ENCODE measurements at regions not wholly inside any gene's neighbourhood (a gene's known extent, or its start where the extent isn't known, plus 50 kb on each side); places are given as distances from the start of the nearest gene placed in this dataset.
"Not testable (repeated sequence)": the region's sequence is repeated elsewhere in the genome, so short reads cannot be mapped to it uniquely, and the experiment has no call there.

GRCh38 chr18:1746131-1746530 is 825.2 kb downstream of the METTL4 start:
- no peak for DNase-seq

- no peak for DNase-seq
Observed at GRCh38 chr18:1751249-1751648, 820.1 kb downstream of the METTL4 start.

- no peak for DNase-seq
Observed at GRCh38 chr18:1760901-1761300, 810.4 kb downstream of the METTL4 start.

- no peak for DNase-seq
Observed at GRCh38 chr18:1774261-1774660, 797.0 kb downstream of the METTL4 start.

GRCh38 chr18:1777843-1778242 is 793.5 kb downstream of the METTL4 start:
- no peak for DNase-seq

- no peak for DNase-seq
Observed at GRCh38 chr18:1778496-1779178, 792.7 kb downstream of the METTL4 start.

GRCh38 chr18:1779587-1779986 is 791.7 kb downstream of the METTL4 start:
- no peak for DNase-seq

- no peak for DNase-seq
Observed at GRCh38 chr18:1784113-1784512, 787.2 kb downstream of the METTL4 start.

GRCh38 chr18:1785980-1786379 is 785.3 kb downstream of the METTL4 start:
- DNase-seq: not testable (repeated sequence)

- no peak for DNase-seq
Observed at GRCh38 chr18:1796636-1797035, 774.7 kb downstream of the METTL4 start.

- no peak for DNase-seq
Observed at GRCh38 chr18:1797235-1797634, 774.1 kb downstream of the METTL4 start.

GRCh38 chr18:1805521-1805920 is 765.8 kb downstream of the METTL4 start:
- no peak for DNase-seq

- DNase-seq: no peak
Observed at GRCh38 chr18:1806884-1807615, 764.3 kb downstream of the METTL4 start.

GRCh38 chr18:1811282-1811681 is 760.0 kb downstream of the METTL4 start:
- DNase-seq: no peak

GRCh38 chr18:1825296-1825695 is 746.0 kb downstream of the METTL4 start:
- no peak for DNase-seq

- no peak for DNase-seq
Observed at GRCh38 chr18:1840878-1841277, 730.4 kb downstream of the METTL4 start.

- no peak for DNase-seq
Observed at GRCh38 chr18:1846640-1847039, 724.7 kb downstream of the METTL4 start.

- no peak for DNase-seq
Observed at GRCh38 chr18:1848716-1849115, 722.6 kb downstream of the METTL4 start.

GRCh38 chr18:1849386-1849785 is 721.9 kb downstream of the METTL4 start:
- no peak for DNase-seq

- DNase-seq: not testable (repeated sequence)
Observed at GRCh38 chr18:1857281-1857680, 714.0 kb downstream of the METTL4 start.

GRCh38 chr18:1861473-1861872 is 709.8 kb downstream of the METTL4 start:
- DNase-seq: no peak

- no peak for DNase-seq
Observed at GRCh38 chr18:1865869-1866268, 705.4 kb downstream of the METTL4 start.

GRCh38 chr18:1872274-1872673 is 699.0 kb downstream of the METTL4 start:
- no peak for DNase-seq

GRCh38 chr18:1875219-1875618 is 696.1 kb downstream of the METTL4 start:
- DNase-seq: no peak

- no peak for DNase-seq
Observed at GRCh38 chr18:1884623-1885022, 686.7 kb downstream of the METTL4 start.

Data from stimulated activated naive CD4-positive, alpha-beta T cell treated with Interleukin-2 at 50 U/mL for 16 hours (primary cell).